Neural progenitor cell (in vitro differentiated cells): ENCODE measurements at regions not wholly inside any gene's neighbourhood (a gene's known extent, or its start where the extent isn't known, plus 50 kb on each side); places are given as distances from the start of the nearest gene placed in this dataset.

Experiments used
- EZH2phosphoT487 ChIP-seq: fragments of 200-600 bp; sonication (generic); IDR thresholded peaks from 2 replicates; pipeline ENCODE4 v1.6.1; 2017; ENCODE audit warnings: antibody characterized with exemption
- TF ChIP-seq, protein P1 (sequence below): fragments of 200-600 bp; sonication (generic); IDR thresholded peaks from 2 replicates; pipeline ENCODE4 v1.5.1; 2017; ENCODE audit warnings: antibody characterized with exemption, mild to moderate bottlenecking

DNA sequence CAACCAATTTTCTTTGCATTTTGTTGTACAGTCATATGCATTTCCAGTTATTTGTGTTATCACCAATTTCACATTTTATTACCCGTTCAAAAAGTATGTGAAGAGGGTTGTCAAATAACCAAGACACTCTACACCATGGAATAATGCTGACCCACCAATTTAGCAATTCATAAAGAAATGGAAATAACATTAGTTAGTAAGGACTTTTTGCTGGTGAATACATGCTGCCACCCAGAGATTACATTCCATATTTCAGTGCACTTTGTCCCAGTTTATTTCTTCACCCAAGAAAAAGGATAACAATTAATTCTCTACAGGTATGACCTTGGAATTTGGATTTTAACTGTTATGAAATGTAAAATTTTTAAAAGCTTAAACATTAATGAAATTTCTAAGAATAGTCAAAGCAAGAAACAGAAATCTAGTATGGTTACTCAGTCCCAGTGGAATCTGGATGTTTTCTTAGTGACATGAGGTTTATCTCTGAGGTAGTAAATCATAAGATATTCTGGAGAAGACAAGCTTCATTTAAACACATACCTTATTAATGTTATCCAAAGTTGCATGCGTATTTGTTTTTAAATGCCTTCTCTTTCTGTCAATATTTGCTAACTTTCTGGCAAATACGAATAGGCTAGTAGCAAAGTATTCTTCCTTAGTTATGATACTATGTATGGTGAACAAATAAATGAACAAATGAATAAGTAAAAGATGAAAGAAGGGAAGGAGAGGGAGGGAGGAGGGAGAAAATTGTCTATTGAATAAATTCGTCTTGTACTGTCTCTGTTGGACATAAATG is 100.6 kb downstream of the CETN3 start:
- TF ChIP-seq, protein P1, sequence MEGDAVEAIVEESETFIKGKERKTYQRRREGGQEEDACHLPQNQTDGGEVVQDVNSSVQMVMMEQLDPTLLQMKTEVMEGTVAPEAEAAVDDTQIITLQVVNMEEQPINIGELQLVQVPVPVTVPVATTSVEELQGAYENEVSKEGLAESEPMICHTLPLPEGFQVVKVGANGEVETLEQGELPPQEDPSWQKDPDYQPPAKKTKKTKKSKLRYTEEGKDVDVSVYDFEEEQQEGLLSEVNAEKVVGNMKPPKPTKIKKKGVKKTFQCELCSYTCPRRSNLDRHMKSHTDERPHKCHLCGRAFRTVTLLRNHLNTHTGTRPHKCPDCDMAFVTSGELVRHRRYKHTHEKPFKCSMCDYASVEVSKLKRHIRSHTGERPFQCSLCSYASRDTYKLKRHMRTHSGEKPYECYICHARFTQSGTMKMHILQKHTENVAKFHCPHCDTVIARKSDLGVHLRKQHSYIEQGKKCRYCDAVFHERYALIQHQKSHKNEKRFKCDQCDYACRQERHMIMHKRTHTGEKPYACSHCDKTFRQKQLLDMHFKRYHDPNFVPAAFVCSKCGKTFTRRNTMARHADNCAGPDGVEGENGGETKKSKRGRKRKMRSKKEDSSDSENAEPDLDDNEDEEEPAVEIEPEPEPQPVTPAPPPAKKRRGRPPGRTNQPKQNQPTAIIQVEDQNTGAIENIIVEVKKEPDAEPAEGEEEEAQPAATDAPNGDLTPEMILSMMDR: no peak
- TF ChIP-seq EZH2phosphoT487: no peak
